ENCODE measurements at regions not wholly inside any gene's neighbourhood (a gene's known extent, or its start where the extent isn't known, plus 50 kb on each side); places are given as distances from the start of the nearest gene placed in this dataset.
"Not testable (repeated sequence)": the region's sequence is repeated elsewhere in the genome, so short reads cannot be mapped to it uniquely, and the experiment has no call there.

DNA sequence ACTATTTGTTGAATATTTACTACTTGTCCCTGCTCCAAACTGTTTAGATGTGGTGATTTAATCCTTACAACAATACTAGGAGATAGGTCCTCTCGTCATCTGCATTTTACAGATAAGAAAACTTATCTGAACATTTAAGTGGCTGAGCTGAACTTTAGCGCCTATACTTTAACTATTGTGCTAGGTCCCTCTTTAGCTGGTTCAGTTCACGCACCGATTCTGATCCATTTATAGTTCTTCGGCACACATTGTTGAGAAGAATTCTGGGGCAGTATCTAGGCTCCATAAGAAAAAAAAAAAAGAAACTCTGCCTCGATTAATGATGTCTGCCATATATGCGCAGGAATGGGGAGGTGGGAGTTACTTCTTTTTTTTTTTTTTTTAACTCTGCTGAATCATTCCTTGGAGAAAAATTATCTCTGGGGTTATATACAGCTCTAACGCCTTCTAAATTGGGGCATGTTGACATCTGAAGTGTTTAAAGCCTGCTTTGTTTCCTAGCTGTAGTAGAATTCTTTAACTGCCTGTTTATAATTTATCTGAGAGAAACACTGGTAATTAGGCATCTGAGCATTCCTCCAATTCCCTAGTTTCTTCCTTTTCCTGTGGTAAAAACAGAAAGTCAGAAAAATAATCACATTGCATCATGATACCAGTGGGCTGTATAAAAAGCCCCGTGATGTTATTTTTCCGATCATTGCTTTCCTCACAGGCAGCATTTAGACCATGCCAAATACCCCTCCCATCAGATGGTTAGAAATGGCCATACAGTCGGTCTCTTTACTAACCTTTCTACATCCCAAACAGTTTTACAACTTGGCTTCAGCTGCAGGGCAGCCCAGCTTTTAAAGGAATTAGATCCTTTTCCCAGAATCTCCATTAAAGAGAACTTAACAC is 98.5 kb upstream of the KDM7A start:
- CTCF ChIA-PET, result interaction anchor here (0.7 to 1.0 kb wide), 3 partner anchors 9 to 29 kb away, joined by 3 read pairs; no protein-coding TSS in a partner anchor
- TF ChIP-seq, protein P1, sequence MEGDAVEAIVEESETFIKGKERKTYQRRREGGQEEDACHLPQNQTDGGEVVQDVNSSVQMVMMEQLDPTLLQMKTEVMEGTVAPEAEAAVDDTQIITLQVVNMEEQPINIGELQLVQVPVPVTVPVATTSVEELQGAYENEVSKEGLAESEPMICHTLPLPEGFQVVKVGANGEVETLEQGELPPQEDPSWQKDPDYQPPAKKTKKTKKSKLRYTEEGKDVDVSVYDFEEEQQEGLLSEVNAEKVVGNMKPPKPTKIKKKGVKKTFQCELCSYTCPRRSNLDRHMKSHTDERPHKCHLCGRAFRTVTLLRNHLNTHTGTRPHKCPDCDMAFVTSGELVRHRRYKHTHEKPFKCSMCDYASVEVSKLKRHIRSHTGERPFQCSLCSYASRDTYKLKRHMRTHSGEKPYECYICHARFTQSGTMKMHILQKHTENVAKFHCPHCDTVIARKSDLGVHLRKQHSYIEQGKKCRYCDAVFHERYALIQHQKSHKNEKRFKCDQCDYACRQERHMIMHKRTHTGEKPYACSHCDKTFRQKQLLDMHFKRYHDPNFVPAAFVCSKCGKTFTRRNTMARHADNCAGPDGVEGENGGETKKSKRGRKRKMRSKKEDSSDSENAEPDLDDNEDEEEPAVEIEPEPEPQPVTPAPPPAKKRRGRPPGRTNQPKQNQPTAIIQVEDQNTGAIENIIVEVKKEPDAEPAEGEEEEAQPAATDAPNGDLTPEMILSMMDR (IDR thresholded peaks at IDR 0.05), result no peak
- peaks cover 2% of the 10 kb centered on the region for H3K9me3 Mint-ChIP-seq
- H3K36me3 Mint-ChIP-seq (ENCODE audit: low read depth), result no peaks in the 10 kb centered on the region
- H3K27me3 Mint-ChIP-seq, result no peaks in the 10 kb centered on the region
- POLR2A ChIA-PET, result no interaction called here
- no peak overlapping the region for H3K4me3 Mint-ChIP-seq
- peaks cover 6% of the 10 kb centered on the region for H3K4me1 Mint-ChIP-seq (ENCODE audit: low read depth)
- intact Hi-C loops (cut with micrococcal nuclease), result no loop called here
- no peak overlapping the region for H3K27ac Mint-ChIP-seq
- DNase-seq, result no peak
- no peak for ATAC-seq

DNA sequence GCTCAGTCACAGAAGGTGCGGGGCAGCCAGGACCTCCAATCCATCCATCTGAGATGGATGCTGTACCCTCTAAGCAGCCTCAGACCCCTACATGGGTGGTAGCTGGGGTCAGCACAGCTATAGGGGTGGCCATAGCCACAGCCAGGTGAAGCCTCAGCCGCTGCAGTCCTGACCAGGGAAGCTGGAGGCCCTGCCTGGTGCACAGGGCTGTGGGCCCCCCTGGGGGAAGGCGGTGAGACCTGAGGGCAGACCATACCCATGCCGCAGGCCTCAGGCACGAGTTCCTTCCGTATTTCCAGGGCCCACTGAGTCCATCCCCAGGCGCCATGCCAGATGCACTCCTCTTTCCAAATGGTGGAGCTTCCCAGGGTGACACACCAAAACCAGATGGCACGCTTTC is 96.6 kb upstream of the KDM7A start:
- H3K27me3 Mint-ChIP-seq, result no peaks in the 10 kb centered on the region
- no peaks in the 10 kb centered on the region for H3K36me3 Mint-ChIP-seq (ENCODE audit: low read depth)
- H3K9me3 Mint-ChIP-seq, result peaks cover 2% of the 10 kb centered on the region
- ChIA-PET CTCF (no interaction called here), POLR2A (no interaction called here)
- H3K4me3 Mint-ChIP-seq, result no peak overlapping the region
- intact Hi-C loops (cut with micrococcal nuclease), result no loop called here
- no peak for DNase-seq
- no peak for ATAC-seq
- TF ChIP-seq, protein P1 (IDR thresholded peaks at IDR 0.05), result no peak
- no peak overlapping the region for H3K27ac Mint-ChIP-seq
- H3K4me1 Mint-ChIP-seq (ENCODE audit: low read depth), result peaks cover 16% of the 10 kb centered on the region

DNA sequence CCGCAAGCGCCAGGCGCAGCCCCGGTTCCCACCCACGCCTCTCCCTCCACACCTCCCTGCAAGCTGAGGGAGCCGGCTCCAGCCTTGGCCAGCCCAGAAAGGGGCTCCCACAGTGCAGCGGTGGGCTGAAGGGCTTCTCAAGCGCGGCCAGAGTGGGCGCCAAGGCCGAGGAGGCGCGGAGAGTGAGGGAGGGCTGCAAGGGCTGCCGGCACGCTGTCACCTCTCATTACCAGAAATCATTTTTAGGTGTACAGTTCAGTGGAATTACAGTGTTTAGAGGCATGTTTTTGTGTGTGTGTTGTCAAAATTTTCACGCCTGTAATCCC is 94.8 kb upstream of the KDM7A start:
- intact Hi-C loops (cut with micrococcal nuclease); POLR2A ChIA-PET; H3K9me3 Mint-ChIP-seq; DNase-seq; H3K27ac Mint-ChIP-seq; H3K4me3 Mint-ChIP-seq; H3K36me3 Mint-ChIP-seq (ENCODE audit: low read depth); ATAC-seq; H3K27me3 Mint-ChIP-seq: not testable (repeated sequence)
- H3K4me1 Mint-ChIP-seq (ENCODE audit: low read depth), result peaks cover 30% of the 10 kb centered on the region
- CTCF ChIA-PET, result interaction anchor here (1.4 kb wide), 1 partner anchor 32 kb away, joined by 3 read pairs; no protein-coding TSS in a partner anchor

DNA sequence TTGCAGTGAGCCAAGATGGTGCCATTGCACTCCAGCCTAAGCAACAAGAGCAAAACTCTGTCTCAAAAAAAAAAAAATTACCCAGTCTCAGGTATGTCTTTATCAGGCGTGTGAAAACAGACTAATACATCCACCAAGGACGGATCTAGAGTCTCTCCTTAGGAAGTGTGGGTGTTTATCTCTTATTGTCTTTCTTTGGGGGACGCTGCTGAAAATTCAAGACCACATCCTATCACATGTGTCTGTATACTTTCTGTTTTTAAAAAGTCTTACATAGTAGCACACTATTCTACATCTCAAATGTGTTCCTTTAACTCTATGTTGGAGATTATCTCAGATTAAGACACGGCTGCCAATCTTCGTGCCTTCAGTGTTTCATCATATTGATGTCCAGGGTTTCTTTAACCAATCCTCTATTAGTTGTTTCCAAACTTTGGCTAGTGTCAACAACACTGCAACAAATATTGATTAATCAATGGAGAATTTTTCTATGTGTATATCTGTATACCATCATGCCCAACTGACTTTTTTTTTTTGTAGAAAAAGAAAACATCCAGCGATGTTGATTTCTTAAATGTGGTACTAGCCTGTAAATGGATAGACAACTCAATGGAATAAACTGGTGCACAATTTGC is 92.3 kb upstream of the KDM7A start:
- peaks cover 2% of the 10 kb centered on the region for H3K9me3 Mint-ChIP-seq
- H3K4me3 Mint-ChIP-seq, result no peak overlapping the region
- peak overlapping the region; percentile 82 for H3K27ac Mint-ChIP-seq
- no peaks in the 10 kb centered on the region for H3K27me3 Mint-ChIP-seq
- TF ChIP-seq, protein P1 (IDR thresholded peaks at IDR 0.05), result no peak
- POLR2A ChIA-PET, result no interaction called here
- intact Hi-C loops (cut with micrococcal nuclease), result no loop called here
- CTCF ChIA-PET, result no interaction called here
- ATAC-seq, result peak; percentile 61
- no peak for DNase-seq
- peaks cover 1% of the 10 kb centered on the region for H3K36me3 Mint-ChIP-seq (ENCODE audit: low read depth)
- peaks cover 28% of the 10 kb centered on the region for H3K4me1 Mint-ChIP-seq (ENCODE audit: low read depth)

DNA sequence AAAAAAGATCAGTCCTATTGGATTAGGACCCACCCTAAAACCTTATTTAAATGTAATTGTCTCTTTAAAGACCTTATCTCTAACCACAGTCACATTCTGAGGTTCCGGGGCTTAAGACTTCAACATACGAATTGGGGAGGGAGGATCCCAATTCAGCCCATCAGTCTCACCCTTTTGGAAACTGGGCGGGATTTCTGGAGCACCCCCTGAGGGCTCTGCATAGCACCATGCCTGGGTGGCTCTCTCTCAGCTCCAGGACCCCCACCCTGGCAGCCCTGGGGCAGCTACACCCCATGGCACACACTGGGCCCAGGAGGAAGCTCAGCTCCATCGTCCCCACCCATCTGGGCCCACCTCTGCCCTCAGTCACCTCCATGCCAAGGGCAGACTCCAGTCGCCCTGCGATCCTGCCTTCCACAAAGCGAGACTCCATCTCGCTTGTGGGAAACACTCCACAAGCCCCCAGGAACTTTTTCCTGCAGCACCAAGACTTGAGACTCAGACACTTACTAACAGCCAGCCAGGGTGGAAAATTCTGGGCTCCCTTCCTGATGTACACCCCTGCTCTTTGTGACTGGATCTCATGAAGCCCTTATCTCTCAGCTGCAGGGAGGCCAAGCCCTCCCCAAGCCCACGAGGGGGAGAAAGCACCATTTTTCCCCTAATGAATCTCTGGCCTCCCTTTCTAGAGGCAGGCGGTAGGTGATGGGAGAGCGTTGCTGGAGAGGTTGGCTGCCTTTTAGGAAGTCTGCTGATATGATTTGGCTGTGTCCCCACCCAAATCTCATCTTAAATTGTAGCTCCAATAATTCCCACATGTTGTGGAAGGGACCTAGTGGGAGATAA is 90.8 kb upstream of the KDM7A start:
- POLR2A ChIA-PET, result no interaction called here
- Mint-ChIP-seq H3K4me1 (ENCODE audit: low read depth) (peaks cover 41% of the 10 kb centered on the region), H3K4me3 (no peak overlapping the region), H3K9me3 (peaks cover 2% of the 10 kb centered on the region), H3K27me3 (no peaks in the 10 kb centered on the region), H3K27ac (peak overlapping the region; percentile 43), H3K36me3 (ENCODE audit: low read depth) (peaks cover 1% of the 10 kb centered on the region)
- ATAC-seq (no peak), DNase-seq (no peak)
- CTCF ChIA-PET, result no interaction called here
- TF ChIP-seq, protein P1 (IDR thresholded peaks at IDR 0.05), result no peak
- intact Hi-C loops (cut with micrococcal nuclease), result no loop called here
